GM12872 (cell line): ENCODE measurements at regions not wholly inside any gene's neighbourhood (a gene's known extent, or its start where the extent isn't known, plus 50 kb on each side); places are given as distances from the start of the nearest gene placed in this dataset.

Experiments used
- CTCF ChIP-seq: IDR thresholded peaks from 3 replicates; pipeline ENCODE4 v1.5.1; 2011; ENCODE audit warnings: low read depth, mild to moderate bottlenecking, low read length, moderate library complexity; ENCODE audit not compliant: insufficient read depth

- no peak for TF ChIP-seq CTCF
Measured at GRCh38 chr5:148708854-148709253, 54.5 kb upstream of the HTR4 start.

- TF ChIP-seq CTCF: no peak
Measured at GRCh38 chr5:148711961-148712360, 57.6 kb upstream of the HTR4 start.

GRCh38 chr5:148713735-148714508 is 59.6 kb upstream of the HTR4 start:
- TF ChIP-seq CTCF: no peak

DNA sequence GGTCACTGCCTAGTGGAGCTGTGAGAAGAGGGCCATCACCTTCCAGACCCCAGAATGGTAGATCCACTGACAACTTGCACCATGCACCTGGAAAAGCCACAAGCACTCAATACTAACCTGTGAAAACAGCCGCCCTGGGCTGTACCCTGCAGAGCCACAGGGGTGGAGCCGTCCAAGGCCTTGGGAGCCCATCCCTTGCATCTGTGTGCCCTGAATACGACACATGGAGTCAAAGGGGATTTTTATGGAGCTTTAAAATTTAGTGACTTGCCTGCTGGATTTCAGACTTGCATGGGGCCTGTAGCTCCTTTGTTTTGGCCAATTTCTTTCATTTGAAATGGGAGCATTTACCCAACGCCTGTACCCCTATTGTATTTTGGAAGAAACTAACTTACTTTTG is 62.4 kb upstream of the HTR4 start:
- no peak for TF ChIP-seq CTCF

DNA sequence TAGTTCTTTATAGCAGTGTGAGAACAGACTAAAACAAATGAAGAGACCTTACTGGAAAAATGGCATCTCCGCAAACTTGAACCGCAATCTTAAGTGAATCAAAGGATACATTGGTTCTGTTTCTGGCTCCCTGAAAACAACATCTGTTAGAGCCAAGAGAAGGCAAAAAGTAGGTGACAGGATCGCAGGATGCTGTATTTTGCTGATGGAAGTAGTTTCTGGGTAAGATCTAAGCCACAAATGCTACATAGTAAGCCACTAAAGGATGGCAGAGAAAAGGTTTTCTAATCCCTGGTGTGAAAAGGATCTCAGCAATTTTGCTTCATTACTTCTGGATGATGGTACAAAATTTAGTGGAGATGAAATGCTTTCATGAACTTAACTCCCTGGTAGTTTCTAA is 63.3 kb upstream of the HTR4 start:
- TF ChIP-seq CTCF: no peak

GRCh38 chr5:148719605-148720004 is 65.3 kb upstream of the HTR4 start:
- TF ChIP-seq CTCF: no peak

DNA sequence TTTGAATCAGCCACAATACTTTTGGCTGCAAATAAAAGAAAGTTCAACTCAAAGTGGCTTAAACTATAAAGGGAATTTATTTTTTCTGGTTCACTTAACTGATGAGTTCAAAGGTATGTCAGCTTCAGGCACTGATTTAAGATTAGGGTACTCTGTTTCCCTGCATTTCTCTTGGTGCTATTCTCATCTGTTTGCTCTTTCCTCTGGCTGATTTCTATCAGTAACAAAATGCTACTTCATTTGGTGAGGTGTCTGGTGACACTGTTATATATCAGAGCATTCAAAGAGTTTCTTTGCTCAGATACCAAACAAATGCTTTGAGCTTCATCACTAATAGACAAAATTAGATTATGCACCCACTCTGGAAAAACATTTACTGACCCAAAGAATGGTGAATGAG is 65.9 kb upstream of the HTR4 start:
- TF ChIP-seq CTCF: no peak
